HG02840 (cell line): ENCODE measurements at regions not wholly inside any gene's neighbourhood (a gene's known extent, or its start where the extent isn't known, plus 50 kb on each side); places are given as distances from the start of the nearest gene placed in this dataset.

Source experiments
- ATAC-seq: cut with Tn5 transposase; IDR thresholded peaks from one replicate; pipeline ENCODE4 v1.9.1; 2021; ENCODE audit warnings: mild to moderate bottlenecking, moderate library complexity, moderate number of reproducible peaks; ENCODE audit not compliant: unreplicated experiment, low FRiP score

DNA sequence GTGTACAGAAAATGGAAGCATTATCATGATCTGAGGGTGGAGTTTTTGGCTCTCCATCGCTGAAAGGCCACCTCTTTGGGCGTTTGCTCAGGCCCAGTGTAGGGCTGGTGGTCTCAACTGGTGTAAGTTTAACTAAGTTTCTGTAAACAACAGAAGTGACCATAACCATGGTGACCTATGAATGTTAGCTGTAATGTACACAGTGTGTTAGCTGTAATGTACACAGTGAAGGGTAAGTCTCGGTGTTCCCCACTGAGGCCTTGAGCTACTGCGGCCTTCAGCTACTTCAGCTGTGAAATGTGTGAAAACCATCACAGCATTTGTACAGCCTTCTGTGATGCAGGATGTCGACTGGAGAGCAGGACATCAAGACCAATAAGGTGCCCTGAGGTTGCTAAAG lies 185.2 kb downstream of the MYLK4 start:
- ATAC-seq: no peak

DNA sequence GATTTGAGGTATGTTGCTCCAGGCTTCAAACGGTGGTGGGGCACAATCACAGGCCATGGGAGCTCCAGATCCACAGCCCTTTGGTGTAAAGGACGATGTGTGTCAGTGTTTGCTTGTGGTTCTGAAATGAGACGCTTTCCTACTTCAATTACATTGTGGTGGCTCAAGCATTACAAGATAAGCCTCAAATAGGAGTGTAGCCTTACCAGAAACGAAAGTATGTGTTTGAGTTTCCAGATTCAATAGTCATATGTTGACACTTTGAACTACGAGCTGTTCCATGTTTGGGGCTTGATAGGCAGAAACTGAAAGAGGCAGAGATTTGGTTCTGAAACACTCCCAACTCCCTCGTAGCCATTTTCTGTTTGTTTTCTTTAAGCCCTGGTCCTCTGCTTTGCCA lies 187.1 kb downstream of the MYLK4 start:
- peak; percentile 62 for ATAC-seq

DNA sequence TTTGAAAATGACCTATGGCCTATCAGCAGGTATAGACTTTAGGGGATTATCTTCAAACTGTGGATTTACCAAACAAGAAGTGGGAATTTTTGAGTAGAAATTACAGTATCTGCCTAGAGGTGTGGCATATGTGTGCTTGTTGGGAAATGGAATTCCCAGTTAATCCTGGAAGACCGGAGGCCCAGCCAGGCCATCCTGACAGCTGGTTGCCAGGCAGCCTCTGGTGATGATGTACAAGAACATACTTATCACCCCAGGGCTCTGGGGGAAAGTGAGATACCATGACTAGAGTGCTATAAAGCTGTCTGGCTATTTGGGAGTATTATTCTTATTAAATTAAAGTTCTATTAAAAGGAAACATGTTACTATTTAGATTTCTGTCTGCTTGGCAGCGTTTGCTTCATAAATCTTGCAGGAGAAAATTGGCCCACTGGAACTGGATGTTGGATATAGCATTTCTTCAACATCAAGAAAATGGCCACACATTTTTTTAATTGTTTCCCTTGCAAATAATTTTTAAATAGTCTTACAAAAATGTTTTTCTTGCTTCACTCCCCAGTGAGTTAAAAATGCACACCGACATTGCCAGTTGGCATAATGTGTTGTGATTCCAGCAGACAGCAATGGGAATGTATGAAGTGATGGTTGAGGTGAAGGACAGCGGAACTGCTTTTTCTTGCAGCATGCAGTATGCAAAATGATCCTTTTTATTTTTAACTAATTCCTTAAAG lies 187.8 kb downstream of the MYLK4 start:
- ATAC-seq: no peak

DNA sequence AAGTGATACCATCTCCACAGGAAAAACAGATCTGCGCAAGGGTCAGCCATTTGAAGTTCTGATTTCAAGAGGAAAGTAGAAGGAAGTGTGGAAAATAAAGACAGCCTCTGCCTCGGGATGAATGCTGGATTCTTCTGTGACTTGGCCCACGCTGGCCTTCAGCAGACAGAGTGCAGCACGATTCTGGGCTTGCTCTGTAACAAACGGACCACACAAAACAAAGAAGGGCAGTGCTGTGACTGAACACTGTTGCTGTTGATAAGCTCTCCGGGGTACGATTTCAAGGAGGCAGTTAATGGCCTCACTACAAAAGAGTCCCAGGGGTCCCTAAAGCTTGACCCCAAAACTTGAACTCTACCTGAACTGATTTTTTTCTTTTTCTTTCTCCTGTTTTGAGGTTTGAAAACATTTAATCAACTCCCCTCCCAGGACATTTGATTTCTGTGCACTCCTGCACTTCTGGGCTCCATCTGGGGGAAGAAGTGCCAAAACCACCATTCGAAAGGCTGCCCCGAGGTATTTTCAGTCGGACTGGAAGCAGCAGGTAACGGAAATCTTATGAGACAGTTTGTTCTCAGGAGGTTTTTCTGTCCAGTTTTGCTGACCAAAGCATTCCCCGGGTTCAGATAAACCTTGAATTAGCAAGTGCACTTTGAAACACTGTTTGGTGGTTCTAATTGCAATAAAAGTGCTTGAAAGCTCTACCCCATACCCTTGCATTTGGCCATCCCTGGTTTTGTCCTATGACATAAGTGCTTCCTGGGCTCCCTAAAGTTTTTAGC lies 189.6 kb downstream of the MYLK4 start:
- no peak for ATAC-seq

DNA sequence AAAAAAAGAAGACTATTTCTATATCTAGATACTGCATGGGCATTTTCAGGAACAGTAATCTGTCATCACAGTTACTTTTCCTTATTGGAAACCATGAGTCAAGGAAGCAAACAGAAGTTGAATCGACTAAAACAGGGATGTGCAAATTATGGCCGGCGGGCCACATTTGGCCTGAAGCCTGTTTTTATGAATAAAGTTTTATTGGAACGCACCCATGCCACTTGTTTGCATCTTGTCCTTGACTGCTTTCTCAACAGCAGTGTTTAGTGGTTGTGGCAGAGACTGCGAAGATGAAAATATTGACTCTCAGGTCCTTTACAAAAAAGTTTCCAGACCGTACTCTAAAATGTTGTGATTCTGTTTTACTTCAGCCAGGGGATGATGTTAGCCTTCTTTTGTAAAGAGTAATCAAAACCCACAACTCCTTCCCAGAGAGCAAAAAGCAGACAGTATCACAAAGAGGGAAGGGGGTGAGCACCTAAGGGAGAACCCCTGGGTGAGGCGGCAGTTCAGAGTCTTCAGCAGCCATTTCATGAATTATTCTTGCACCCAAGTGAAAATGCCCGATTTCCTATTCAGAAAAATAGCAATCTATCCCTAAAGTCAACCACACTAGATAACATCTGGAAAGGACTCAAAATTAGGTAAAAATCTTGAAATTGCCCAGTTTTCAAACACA lies 190.4 kb downstream of the MYLK4 start:
- ATAC-seq: no peak

DNA sequence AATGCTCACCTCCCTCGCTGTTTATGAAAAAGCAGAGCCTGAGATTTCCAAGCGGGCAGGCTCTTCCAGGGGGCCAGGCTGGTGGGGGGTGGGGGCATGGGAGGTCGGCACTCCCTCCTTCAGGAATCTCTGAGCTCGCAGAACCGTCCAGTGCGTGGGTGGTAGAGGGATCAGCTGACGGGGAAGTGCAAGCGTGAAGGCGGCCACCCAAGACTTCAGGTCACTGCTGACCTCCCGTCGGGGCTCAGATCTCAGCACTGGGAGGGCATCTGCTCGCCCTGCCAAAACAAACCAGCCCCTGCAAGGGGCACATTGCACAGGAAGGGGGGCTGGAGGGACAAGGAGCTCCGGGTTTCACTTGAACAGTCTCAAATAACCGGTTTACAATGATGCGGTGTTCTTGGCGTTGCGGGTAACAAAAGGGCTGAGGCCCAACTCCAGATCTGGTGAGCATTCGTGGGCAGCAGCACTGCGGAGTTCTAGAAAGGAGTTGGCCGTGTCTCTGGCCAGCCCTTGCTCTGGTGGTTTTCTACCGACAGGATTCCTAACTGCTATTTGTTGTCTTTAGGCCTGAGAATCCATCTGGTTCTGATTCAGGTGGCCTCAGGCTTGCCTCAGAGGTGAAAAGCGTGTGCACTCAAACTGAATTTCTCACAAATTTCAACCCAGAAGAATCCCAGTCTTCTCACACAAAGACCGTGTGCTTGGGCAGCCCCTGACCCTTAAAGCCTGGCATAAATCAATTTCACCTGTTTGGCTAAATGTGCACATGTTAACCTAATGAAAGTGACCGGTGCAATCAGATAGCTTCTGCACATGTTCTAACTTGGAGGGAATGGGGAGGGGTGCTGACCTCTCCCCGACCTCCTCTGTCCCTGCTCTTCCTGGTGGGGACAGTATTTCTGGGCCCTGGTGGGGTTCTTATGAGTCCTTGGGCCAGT lies 191.6 kb downstream of the MYLK4 start:
- ATAC-seq: no peak

DNA sequence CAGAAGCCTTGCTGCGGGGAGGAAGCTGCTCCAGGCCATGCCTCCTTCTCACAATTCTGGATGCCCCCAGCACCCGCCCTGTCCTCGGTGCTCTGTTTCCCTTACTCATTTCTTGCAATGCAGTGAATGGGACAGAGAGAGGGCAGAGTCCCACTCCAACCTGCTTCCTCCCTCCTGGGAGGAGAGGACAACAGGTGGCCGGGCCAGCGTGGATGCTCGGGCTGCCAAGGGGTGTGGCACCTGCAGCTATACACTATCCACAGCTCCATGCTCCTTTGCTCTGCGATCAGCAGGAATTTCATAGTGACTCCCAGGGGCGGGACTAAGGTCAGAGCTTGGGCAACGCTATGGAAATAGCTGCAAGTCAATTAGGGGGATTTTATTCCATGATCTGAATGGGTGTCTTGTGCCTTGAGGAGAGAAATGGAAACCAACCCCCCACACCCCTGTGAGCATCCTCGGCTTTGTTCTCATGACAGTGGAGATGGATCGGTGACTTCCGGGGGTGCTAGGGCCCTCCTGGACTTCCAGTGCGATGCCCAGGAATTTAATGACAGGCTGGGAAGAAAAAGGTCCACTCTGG lies 192.5 kb downstream of the MYLK4 start:
- no peak for ATAC-seq

DNA sequence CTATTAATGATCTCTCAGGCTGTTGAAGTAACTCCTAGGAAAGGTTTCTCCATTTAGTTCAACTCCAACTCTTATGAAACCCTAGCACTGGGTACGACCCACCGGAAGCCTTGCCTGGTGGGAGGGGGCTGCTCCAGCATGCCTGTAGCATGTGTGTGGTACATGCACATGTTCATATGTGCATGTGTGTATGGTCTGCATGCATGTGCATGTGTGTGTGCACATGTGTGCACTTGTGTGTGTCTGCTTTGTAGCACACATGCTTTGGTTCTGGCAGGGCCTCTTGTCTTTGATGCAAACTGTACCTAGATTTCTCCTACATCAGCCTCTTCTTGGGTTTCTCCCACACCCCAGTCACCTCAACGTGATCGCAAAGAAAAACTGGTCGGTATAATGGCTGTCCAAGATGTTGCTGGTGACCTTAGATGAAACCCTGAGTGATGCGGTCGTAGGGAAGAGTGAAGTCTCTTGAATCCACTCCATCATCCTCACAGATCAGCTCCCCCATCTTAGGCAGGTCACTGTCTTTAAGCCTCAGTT lies 193.5 kb downstream of the MYLK4 start:
- no peak for ATAC-seq

DNA sequence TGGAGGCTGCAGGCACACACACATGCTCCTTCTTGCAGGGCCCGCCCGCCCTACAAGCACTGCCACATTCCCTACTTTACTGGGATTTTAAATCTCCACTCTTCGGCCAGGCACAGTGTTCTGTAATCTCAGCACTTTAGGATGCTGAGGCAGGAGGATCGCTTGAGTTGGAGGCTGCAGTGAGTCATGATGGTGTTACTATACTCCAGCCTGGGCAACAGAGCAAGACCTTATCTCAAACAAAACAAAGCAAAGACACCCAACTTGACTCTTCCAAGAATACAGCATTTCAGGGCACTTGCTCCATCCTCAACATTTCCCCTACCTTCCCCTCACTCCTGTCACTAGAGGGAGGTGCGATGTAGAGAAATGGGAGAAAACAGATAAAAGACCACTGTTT lies 194.0 kb downstream of the MYLK4 start:
- no peak for ATAC-seq

DNA sequence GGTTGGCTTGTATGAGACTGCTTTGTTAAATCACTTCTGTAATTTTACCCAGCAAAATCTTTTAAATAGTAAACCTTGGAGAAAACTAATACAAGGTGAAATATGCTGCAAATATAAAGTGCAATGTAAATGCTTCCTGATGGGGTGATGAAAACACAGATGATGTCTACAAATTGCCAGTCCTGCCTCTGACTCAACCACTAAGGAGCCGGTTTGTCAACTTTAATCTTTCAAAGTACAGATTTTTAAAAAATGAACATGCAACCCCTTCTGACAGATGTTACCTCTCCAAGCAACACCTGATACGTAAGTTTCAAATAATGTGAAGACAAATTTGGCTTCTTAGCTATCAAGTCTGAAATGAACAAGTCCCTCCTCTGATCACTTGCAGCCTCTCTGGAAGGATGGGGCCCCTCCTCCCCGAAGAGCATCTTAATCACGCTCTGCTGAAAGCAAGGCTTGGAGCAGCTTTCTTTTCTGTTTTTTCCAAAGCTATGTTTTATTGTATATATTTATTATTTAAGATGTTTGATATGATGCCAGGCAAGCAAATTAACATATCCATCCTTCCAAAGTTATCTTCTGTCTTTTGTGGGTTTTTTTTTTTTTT lies 196.0 kb downstream of the MYLK4 start:
- no peak for ATAC-seq

DNA sequence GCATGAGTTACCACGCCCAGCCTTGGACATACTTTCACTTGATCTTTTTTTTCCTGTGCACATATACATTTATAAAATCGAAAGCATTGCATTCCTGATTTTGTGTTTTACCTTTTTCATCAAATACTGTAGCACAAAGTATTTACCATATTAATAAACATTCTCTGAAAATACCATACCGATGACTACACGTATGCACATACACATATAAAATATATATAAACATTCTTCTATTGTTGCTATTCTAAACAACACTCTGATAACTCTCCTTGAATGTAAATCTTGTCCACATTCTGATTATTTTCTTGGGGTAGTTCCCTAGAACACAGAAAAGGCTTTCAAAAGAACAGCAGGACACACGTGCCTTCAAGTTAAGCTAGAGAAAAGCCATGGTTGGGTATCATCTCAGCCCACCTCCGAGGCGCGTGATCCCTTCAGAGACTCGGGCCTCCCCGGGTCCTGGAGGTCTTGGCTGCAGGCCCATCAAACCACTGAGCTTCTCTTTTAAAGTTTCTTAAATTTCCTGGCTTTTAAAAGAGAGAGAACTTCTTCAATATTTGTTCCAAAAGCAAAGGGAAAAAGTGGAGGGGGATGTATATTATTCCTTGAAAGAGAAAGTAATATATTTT lies 198.1 kb downstream of the MYLK4 start:
- no peak for ATAC-seq

DNA sequence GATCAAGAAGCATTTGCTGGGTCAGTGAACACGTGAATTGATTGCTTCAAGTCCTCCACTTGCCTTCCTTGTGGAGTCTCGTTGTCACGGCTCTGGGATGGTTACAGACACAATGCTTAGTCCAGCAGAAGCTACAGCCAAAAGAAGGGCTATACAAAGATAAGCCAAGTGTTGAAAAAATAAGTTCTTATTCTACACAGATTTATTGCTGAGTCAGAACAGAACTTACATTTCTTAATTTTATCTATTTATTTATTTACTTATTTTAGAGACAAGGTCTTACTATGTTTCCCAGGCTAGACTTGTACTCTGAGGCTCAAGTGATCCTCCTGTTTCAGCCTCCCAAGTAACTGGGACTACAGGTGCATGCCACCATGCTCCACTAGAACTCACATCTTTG lies 199.0 kb downstream of the MYLK4 start:
- no peak for ATAC-seq

DNA sequence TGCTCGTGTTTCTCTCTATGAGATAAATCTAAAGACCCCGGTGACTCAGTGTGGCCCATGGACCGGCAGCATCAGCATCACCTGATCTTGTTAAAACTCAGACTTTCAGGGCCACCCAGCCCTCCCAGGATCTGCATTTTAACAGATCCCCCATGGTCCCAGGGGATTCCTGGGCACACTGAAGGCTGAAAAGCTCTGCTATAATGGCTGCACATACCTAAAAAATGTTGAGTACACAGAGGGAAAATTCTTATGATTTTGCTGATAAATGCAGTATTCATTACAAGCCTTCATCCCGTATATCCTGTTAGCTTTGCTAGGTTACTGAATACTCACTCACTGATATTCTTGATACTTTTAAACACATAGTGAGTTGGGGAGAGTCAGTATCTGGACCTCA lies 200.5 kb downstream of the MYLK4 start:
- no peak for ATAC-seq

DNA sequence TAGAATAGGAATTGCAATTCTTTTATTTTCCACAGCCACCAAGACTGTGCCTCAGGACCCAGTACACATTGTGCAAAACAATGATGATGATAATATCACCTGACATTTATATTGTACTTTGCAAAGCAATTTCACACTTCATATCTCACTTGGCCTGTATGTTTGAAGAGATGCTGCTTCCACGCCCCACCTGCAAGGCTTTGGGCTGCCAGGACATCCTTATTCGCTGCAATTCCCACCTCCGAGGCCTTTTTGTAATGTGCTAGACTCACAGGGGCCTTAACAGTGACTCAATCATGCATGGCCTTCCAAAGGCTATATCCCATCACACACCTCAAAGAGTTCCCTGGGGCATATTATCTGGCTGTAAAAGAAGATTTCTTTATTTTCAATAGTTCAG lies 200.9 kb downstream of the MYLK4 start:
- ATAC-seq: no peak

DNA sequence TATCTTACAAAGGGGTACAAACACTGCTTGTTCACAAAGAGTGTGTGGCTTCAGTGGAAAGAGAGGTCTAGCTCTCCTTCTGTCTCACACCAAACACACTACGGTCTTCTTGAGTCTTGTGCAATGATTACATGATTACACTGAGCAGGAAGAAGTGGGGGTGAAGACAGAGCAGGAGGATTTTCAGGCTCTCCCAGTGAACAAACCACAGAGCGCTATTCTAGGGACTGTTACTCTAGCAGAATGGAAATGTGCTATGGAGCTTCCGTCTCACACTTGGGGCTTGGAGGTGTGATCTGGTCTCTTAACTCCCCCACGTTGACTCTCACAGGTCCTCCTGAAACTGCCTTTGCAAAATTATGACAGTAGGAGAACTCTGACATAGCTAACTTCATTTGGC lies 203.4 kb downstream of the MYLK4 start:
- no peak for ATAC-seq

DNA sequence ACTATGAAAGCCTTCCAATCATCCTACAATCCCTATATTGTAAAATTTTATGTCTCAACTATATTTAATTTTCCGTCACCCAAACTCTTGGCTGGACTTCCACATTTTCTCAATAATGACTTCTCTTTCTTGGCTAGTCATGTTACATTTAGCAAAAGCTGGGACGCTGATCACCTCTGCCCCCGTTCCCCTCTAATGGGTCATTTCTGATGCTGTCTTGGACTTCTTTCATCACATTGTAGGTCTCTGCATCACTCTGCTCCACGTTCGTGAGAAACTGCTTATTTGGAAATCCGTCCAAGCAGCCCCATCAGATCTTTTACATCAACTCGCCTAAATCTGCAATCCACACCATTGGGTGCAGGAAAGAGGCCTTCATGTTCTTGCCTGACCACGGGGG lies 203.8 kb downstream of the MYLK4 start:
- ATAC-seq: no peak

DNA sequence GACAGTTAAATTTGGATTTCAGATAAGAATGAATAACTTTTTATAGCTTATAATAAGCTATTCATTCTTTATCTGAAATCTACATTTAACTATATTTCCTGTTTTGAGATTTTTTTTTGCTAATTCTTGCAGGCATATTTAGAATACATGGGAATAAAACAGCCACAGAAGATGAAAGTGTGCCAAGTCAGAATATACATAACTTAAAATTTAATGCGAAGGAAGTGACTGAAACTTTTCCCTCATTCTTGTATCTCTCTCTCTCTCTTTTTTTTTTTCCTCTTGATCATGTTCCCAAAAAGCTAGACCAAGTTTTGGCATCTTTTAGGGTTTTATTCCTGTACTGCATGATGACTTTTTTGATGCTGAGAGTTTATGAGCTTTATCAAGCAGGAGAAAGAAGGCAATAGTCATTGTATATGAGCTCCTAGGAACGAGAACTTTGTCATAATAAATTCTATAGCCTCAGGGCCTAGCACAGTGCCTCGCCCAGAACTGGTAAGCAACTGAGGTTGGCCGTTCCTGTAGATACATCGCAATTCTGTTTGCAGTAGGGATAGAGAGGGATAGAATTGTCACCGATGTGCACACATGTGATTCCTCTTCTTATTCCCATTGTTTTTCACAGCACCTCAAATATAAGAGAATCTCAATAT lies 205.2 kb downstream of the MYLK4 start:
- no peak for ATAC-seq

DNA sequence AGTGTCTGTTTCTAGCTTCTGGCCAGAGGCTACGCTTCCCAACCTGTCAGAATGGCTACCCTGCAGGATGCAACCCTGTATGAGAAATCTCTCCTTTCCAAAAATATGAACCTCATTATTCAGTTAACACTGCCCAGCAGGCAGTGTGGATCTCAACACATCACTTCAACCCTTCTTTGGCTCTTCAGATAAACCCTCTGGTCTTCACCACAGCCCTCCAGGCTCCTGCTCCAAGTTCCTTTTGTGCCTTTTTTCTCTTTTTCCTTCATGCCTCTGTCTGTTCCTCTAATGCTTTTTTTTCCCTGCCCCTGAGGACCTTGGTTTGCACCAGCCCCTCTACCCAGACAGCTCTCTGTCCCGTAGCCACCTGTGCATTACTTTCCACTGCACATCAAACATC lies 207.4 kb downstream of the MYLK4 start:
- no peak for ATAC-seq

DNA sequence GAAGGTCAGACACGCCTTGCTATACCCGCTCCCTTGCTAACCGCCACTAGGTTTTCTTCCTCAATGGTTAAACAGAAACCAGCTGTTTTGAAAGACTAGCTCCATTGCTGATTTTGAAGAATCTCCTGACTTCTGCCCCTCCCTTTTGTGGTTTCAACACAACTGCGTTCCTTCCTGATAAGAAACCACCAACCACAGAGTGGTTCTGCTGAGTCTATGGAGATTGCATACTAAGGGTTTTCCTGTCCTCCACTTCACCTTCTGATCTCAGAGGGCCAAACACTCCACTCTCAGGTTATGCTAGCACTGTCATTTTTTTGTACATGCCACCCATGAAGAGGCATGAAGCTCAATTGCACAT lies 207.9 kb downstream of the MYLK4 start:
- no peak for ATAC-seq
